ENCODE measurements at regions not wholly inside any gene's neighbourhood (a gene's known extent, or its start where the extent isn't known, plus 50 kb on each side); places are given as distances from the start of the nearest gene placed in this dataset.

DNA sequence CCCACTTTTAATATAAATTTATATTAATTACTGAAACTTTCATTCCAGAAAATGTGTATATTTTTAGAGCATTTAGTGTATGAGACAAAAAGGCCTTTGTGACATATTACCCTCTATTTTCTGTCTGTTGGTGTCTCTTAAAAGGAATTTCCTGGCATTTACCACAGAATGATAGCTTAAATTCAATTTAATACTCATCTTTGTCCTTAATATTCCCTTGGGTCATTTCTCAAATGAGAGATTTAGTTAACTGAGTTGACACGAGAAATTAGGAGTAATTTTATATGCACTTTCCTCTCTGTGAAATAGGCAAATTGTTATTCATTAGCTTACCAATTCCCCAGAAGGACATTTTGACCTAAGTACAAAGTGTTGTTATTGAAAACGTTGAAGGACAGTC, 101.7 kb upstream of the CTTNBP2 start:
- DNase-seq: no peak

DNA sequence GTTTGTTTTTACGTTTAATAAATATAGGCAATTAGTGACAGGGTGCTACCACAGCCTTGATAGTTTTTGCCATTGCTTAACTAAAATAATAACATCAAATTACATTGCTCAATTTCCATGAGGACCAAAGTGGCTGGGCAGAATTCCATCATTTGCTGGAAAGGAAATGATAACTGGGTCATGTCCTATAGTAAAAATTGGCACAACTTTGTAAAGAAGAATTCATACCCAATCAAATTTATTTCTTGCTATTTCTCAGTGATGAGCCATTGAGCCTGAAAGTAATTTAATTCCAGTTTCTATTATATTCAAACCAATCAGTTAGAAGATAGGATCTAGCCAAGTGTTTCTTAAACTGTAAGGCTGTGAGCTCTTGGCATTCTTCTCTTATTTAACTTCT, 102.2 kb upstream of the CTTNBP2 start:
- no peak for DNase-seq

DNA sequence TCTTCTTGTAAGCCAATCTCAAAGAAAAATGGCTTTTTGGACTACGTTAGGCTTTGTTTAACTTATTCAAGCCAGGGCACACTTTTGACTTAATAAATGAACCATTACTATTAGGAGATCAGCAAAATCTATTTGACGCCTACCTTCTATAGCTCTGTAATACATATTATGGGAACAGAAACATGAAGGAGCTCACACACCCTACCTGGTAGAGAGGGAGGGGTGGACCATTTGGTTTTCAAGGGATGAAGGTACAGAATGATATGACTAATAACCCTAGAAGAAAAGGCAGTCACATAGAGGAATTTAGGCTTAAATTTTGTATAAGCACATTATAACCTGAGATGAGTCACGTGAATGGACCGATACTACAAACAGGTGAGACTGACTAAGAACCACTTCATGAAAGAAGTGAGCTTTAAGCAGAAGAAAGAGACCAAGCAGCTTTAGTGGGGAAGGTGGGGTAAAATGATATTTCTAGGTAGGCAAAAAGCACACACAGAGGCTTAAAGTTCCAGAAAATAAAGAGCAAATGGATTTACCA, 106.8 kb upstream of the CTTNBP2 start:
- DNase-seq: no peak

DNA sequence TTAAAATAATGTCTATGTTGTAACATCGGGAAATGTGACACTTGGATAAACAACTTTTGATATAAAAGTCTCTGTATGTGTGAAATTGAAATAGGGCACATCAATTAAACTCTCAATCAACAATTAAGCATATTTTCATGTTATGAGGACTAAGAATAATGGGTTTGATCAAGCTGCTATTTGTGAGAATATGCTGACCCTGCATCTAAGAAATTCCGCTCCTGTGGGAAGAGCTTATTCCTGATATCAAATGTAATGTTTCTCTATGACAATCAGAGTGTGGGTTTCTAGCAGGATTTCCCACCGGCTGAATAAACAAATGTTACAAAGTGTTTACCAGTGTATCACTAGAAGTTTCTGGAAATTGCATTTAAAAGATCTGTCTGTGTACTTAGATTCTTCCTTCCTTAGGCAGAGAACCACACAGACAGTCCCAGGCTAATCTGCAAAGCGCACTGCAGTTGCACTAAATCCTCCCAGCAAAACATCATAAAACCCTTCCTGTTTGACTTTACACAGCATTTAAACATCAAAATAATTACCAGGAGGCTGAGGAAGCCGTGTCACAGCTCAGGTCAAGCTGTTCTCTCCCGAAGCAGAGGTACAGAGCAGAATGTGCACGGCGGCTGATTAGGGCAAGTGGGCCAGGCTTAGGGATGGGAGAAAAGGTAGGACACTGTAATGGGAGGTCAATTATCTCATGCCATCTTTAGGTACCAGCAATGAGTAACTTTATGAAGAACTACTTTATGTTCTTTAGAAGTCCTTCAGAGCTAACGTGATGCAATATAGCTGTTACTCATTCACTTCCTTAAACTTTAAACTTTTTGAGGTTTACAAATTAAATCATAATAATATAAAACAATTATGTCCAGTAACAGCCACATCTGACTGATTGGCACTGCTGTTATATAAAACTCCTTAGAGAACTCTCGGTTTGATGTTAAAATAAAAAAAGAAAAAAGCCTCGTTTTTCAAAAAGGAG, 109.1 kb upstream of the CTTNBP2 start:
- DNase-seq: no peak

DNA sequence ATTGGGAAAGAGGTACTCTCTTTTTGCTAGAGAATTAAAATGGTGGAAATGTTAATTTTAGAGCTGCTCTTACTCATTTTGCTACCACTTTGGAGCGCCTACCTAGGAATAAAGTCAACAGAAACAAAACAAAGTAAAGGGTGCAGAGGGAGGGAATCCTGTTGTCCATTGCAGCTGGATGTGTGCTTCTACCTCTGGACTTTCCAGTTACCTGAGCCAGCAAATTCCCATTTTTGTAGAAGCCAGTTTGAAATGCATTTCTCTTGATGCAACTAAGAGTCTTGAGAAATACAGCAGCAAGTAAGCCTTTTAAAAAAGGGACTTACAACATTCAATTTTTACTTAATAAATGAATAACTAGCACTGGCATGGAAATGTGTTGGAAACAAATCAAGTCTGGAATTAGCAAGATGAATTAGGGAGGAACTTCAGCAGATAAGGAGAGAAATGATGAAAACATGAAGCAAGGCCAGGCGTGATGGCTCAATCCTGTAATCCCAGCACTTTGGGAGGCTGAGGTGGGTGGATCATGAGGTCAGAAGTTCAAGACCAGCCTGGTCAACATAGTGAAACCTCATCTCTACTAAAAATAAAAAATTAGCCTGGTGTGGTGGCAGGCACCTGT, 113.5 kb upstream of the CTTNBP2 start:
- DNase-seq: no peak

DNA sequence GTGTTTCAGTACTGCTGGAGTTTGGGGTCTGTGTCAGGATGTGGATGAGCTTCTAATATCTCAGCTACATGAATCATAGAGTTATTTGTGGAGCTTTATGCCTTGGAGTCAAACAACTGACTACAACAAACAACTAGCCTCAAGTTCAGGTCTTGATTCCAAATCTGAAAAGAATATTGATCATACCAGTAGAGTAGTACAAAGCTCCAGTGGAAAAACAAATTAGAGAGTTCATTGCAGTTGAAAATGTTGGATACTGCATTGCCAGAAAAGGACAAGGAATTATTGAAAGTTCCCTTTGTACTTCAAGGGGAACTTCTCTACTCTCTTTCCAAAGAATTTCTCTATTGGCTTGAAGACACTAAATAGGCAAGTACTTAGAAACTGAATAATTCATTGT, 117.6 kb upstream of the CTTNBP2 start:
- no peak for DNase-seq

DNA sequence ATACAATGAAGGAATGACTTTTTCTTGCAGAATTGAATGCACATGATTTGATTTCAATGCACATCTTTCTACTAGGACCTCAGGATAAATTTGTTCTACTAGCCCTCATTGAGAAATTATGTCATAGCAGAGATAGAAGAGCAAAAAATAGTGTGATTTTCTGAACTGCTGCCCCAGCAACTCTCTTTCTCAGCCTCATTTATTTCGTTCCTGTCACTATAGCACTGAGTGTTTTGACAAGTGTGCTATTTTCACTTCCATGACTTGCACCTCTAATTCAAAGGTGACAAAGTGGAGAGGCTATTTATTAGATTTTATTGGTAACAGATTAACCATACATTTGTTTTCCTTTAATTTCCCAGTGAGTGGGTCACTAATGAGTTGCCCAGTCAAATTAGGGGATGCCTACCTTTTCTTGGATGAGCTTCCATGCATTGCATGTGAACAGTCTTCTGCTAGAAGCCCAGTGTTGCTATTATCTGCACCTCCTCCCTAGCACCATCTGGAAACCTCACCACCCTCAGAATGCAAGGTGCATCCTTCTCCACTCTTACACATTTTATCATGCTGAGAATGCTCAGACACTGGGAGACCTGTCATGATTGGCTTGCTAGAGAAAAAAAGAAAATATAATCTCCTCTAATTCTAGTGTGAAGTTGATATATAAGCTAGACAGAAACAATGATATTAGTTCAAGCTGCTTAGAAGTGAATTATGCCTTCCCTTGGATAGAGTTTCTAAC, 119.6 kb upstream of the CTTNBP2 start:
- DNase-seq: no peak

DNA sequence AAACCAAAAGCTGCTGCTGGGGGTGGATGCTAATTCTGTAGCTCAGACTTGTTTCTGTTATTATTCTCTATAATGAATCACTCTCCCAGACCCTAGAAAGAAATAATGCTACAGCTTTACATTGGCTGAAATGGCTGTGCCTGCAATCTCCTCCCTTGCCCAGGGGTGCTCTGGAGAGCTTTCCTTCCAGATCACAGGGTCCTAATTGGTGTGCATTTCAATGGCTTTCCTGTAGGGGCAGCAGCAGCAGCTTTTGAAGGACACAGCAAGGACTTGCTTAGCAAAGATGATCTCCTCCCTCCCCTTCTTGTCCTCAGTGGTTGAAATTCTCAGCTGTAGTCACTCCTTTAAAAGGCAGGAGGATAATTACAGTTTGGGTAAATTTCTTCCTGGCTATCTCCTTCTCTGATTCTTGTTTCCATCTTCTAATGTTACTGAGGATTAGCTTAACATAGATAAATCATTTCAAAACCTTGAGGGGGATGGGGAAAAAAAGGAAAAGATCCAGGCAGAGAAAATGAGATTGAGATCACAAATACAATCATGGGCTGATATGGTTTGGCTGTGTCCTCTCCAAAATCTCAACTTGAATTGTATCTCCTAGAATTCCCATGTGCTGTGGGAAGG, 120.2 kb upstream of the CTTNBP2 start:
- DNase-seq: no peak

DNA sequence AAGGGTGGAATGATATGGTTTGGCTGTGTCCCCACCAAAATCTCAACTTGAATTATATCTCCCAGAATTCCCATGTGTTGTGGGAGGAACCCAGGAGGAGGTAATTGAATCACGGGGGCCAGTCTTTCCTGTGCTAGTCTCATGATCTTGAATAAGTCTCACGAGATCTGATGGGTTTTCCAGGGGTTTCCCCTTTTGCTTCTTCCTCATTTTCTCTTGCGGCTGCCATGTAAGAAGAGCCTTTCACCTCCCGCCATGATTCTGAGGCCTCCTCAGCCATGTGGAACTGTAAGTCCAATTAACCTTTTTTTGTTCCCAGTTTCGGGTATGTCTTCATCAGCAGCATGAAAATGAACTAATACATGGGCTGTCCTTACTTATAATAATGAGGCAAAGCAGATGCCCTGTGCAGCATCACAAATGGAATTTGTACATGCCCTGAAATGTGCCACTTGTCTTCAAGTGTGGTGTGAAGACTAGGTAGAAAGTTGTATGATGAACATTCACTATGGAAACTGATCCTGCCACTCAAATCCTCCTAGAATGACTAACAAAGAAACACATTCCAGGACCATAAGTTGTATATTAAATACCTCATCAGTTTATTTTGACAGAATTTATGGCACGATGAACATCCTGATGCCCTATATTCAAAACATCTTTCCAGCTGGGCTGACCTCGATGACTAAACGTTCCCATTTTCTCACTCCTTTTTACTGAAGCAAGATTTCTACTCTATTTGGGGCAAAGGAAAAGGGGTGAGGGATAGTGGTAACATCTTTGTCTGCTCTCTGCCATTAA, 122.8 kb upstream of the CTTNBP2 start:
- DNase-seq: no peak

DNA sequence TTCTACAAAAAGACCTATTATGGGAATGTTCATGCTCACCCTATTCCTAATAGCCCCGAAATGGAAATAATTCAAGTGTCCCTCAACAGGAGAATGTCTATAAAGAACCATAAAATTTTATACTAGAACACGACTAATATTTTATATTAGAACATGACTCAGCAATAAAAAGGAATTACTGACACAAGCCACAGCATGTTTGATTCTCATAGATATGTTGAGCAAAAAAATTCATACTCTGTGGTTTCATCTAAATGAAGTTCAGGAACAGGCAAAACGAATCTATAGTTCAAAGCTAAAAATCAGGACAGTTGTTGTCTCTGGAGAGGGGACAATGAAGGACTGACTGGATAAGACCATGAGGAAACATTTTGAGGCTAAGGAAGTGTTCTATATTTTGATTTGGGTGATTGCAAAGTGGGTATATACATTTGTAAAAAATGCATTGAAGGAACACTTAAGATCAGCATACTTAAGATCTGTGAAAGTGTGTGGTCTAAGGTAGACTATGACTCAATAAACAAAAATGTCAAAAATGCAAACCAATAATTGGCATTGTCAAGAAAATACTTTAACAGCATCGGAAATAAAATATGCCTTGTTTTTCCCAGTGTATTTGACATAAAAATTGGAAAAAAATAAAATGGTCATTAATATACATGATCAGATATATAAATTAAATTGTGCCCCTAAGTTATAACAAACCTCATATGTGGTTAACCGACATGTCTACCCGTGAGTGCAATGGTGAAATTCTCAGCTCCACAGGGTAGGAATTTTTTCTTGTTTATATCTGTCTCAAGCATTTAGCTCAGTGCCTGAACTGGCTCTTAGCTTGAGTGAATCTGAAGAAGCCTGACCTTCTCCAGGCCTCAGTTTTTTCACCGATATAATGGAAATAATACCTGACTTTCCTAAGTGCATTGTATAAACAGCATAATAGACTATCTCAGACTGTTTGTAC, 124.9 kb upstream of the CTTNBP2 start:
- DNase-seq: no peak

DNA sequence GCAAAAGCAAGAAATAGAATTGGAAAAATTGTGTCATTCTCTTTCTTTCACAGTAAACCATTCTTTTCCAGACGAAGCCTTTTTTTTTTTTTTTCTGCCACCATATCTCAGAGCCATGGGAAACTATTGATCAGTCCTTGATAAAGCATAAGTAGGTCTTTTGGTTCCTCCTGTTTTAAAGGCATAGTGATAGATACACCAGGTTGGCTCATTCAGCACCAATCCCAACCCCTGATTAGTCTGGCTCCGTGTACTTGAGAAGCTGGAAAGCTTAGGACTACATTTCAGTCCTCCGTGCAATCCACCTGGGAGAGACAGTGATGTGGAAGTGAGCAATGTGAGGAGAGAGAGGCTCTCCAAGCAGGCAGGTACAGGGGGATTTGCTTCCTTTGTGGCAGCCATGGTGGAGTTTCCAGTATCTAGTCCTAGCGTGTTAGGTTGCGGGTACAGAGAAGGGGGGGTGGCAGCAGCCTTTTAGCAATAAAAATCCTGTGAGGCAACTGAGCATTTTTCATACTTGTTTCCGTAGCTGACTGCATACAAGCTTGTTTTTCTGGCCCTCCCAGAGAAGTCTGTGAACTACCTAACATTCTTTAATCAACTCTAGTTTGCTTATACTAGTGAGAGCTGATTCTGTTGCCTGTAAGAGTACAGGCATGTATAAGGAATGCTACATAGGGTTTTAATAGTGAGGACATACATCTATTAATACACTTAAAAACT, 127.4 kb upstream of the CTTNBP2 start:
- no peak for DNase-seq

DNA sequence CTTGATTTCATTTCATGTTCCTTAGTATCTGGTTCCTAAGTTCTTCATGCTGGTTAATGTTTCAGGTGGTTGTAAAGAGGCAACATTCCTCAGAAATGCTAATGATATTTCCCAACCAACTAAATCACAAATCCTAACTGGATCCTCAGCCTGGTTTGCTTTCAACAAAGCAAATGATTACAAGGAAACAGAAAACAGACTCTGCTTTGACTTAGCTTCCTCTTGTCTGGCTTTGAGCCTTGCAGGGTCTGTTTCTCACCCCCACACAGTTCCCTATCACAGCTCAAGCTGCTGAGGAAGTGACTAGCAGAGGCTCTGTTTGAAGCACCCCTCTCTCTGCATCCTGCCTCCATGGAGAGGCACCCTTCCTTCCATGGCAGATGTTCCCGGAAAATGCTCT, 130.2 kb upstream of the CTTNBP2 start:
- DNase-seq: no peak

DNA sequence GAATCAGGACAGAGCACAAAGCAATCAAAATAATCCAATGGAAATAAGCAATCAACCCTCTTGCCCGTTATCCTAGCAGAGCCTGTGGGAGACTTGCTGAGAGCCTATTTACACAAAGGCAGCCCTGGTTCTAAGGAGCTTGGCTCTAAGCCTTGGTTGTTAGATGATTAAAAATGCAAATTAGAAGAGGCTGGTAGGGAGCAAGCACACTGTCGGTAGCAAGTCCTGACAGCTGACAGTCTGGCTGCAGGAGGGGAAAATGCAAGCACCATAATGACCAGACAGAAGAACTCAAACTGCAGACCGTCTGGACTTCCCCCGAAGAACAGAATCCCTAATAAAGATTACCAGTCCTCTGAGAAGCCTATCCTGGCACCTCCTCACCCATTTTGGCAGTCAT, 131.8 kb upstream of the CTTNBP2 start:
- DNase-seq: no peak

DNA sequence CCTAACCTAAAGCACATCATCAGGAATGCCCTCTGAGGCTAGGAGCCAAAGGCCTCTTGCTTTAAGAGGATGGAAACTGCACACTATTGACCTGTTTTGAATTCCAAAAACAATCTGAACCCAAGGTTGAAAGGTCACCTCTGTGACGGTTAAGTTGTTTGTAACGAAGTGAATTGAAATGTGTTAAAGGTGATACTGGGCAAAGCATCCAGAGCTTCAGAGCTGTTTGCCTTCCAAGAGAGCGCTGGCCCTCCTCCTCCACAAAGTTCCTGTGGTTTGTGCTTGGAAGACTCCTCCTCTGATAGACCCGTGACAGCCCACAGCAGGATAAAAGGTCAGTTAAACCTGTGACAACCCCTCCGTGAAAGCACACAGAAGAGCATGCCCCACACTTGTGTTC, 133.7 kb upstream of the CTTNBP2 start:
- no peak for DNase-seq

DNA sequence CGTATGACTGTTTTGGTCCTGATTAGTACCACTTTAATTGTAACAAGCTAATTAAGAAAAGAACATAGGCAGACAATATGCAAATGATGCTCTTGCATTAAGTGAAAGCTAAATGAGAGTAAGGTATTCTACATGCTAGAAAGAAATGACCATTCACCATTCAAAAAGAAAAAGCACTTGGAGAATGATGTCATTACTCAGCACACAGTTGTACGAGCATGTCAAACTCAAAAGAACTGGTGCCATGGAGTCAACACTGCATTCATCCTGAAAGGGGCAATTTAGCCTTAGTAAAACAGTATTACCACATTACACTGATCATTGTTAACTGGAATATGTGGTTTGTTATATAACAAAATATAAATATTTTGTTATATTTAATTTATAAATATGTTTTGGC, 136.2 kb upstream of the CTTNBP2 start:
- DNase-seq: no peak

DNA sequence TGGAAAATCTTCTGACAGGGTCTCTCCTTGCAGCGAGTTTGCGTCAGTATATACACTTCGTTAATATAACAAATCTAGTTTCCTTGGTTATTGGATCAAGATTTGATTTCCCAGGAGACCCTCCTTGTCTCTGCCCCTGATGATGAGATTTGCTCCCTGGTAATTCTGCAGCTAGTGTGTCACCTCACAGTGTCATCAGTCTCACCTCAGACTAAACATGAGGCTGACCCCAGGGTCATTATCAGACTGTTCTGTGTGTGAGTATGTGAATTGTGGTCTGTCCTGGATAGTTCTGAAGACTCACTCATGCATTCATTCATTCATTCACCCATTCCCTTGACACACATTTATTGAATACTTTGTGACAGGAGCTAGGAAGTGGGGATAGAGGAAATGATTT, 138.4 kb upstream of the CTTNBP2 start:
- no peak for DNase-seq

DNA sequence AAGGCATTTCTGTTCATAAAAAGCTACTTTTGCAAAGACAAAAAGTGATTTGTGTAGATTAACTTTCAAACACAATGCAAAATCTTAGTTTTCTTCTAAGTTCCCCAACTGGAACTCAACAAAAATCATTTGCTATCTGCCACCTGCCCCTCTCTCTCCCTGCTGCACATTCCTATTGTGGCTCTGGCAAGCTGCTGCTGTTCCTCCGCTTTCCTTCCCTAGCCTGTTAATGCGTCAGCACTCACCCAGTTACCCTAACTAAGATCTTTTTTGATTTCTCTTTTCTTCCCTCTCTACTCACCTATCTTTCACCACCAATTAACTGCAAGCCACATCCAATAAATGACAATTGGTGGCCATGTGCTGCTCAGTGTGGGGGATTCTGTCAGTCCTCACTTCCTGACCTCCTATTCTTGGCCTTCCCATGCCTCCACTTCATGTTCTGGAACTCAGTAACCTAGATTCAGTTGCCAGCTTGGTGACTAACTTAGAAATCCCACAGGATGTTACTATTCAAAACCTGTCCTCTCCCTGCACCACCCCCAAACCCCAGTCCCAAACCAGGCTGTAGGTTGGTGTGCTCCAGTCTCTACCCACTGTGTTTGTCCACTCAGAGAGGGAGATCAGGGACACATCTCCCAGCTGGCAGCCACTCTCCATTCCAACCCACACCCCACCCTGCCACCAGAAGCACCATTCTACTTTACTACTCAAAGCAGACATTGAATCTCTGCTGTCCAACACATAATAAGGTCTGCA, 140.2 kb upstream of the CTTNBP2 start:
- DNase-seq: no peak

DNA sequence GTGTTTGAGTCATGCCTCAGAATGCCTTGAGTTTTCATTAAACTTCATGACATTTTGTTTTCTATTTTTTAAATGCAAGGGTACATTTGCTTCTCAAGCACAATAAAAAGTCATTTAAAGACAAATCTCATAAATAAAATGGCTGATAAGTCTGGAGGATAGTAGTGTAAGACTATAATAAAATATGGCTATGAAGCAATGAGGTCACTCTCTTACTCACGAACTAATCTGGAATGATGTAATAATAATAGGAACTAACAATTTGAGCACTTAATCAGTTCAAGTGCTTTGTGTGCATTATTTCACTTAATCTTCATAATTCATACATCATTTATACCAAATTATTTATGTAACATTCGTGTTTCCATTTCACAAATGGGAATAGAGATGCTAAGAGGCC, 149.3 kb upstream of the CTTNBP2 start:
- no peak for DNase-seq

DNA sequence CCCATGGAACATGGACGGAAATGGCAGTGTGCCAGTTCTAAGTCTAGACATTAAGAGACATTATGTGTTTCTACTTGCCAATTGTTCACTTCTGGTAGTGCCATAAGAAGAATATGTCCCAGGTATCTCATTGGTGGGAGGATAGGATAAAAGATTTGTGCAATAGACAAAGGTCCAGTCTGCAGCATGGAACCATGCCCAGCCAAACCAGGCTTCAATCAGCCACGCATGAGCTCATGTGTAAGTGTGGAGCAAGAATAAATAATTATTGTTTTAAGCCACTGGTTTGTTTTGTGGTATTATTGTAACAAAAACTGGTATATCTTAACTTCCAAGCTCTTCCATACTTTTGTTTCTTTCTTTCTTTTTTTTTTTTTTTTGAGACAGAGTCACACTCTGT, 153.6 kb upstream of the CTTNBP2 start:
- DNase-seq: no peak
